LNCAP (cell line): ENCODE measurements at regions not wholly inside any gene's neighbourhood (a gene's known extent, or its start where the extent isn't known, plus 50 kb on each side); places are given as distances from the start of the nearest gene placed in this dataset.

Experiments
- TF ChIP-seq, protein P1 (sequence below): fragments of 450-650 bp; IDR thresholded peaks from 2 replicates; pipeline ENCODE4 v1.5.1; 2017; ENCODE audit warnings: mild to moderate bottlenecking

DNA sequence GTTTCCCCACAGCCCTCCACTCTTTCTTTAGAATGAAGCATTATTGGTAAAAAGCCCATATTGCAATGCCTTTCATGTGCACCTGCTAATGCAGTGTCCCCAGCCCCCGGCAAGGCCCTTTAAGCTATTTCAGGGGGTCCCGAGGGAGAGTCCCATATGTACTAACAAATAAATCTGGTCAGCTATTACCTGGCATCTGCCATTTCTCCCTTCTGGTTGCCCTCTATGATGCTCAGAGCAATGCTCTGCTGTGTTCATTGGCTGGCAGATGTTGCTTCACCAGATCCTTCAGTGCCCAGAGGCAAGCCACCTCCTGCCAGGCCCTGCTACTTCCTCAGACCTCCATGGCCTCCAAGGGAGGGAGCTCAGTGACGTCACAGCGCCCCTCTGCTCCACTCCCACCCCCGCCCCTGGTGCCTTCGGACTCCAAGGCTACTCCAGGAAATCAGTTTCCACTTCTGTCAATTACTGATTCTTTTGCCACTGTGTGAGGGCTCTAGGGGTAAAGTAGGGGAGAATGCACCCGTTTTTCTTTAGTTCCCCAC is 201.1 kb upstream of the GLRA1 start:
- TF ChIP-seq, protein P1, sequence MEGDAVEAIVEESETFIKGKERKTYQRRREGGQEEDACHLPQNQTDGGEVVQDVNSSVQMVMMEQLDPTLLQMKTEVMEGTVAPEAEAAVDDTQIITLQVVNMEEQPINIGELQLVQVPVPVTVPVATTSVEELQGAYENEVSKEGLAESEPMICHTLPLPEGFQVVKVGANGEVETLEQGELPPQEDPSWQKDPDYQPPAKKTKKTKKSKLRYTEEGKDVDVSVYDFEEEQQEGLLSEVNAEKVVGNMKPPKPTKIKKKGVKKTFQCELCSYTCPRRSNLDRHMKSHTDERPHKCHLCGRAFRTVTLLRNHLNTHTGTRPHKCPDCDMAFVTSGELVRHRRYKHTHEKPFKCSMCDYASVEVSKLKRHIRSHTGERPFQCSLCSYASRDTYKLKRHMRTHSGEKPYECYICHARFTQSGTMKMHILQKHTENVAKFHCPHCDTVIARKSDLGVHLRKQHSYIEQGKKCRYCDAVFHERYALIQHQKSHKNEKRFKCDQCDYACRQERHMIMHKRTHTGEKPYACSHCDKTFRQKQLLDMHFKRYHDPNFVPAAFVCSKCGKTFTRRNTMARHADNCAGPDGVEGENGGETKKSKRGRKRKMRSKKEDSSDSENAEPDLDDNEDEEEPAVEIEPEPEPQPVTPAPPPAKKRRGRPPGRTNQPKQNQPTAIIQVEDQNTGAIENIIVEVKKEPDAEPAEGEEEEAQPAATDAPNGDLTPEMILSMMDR: no peak

DNA sequence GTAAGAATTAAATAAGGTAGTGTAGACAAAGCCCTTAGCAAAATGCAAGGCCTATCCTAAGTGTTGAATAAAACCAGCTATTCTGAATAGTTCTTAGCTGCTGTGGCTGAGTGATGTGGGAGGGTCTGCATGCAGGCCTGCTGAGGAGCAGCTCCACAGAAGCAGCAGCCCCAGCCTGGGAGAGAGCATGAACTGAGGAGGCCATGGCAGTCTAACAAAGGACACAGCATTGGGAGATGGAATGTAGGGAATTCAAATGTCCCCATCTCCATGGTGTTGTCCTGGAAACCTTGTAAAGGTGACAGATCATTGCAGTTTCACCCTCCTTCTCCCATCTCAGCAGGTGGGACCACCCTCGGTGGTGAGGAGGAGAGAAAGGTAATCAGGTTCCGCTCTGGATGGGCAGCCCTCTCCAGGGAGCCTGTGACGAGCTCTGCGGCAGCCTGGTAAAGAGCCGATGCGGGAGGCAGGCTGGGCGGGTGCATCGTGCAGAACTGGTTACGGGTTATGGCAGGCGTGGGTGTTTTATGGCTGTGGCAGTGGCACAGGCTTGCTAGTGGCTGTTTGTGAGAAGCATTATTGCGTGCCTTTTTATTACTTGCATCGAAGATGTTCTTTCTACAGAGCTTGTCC is 199.9 kb upstream of the GLRA1 start:
- TF ChIP-seq, protein P1: no peak

DNA sequence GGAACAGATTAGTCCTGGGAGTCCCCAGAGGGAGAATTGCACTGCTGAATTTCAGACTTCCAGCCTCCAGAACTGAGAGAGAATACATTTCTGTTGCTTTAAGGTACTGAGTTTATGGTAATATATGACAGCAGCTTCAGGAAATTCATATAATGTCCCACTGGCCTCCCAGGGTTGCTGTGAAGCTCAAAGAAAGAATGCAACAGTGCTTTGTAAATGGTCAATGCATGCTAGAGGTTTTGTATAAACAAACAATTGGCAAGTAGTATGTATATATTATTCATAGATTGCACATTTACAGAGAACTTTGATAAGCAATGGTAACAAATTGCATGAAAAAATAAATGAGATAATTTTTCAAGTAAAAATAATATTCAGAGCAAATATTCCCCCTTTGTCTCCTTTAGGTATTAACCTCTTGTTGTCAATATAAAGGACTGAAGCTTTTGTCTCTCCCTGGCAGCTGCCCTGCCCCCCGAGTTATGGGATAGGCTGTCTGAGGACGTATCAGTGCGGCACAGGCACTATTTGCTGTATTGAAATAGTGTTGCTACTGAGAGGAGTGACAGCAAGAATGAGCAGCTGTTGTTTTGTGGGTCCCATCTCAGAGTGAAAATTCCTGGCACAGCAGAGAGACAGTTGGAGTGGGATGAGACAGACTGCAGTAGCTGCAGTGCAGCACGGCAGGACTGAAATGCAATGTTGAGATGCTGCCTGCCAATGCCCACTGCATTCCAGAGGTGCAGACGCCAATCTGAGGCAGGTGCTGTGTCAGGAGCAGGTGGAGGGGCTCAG is 194.2 kb upstream of the GLRA1 start:
- TF ChIP-seq, protein P1: no peak

DNA sequence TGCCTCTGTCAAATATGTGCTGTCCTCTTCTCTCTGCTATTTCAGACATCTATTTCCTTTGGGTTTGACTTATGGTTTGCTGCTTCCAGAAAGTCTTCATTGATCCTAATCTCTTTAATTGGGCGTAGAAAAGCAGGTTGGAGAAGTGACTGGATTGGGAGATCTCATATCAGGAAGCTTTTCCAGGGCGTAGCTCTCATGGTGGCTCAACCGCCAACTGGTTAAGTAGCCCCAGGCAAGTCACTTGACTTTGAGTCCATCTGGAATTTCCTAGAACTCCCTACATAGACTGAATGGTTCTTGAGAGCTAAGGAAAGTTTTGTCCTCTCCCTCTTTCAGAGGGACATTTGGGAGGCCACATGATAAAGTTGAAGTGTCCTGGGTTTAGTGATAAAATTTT is 192.3 kb upstream of the GLRA1 start:
- TF ChIP-seq, protein P1: no peak

DNA sequence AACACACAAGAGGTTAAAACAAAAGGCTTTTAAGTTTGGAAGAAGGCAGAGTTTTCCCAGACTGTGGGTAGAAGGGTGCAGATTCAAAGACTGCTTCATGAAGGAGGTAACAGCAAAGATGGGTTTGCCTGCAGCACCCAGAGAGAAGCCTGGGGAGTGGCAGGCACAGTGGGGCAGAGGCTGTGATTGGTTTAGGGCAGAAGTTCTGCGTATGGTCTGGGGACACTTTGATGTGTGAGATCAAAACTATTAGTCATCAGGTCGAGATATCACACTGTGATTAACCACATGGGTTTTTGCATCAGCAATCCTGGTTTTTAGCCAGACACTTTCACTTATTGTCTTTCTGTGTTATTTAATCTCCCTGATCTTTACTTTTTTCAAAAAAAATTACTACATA is 188.8 kb upstream of the GLRA1 start:
- TF ChIP-seq, protein P1: no peak

DNA sequence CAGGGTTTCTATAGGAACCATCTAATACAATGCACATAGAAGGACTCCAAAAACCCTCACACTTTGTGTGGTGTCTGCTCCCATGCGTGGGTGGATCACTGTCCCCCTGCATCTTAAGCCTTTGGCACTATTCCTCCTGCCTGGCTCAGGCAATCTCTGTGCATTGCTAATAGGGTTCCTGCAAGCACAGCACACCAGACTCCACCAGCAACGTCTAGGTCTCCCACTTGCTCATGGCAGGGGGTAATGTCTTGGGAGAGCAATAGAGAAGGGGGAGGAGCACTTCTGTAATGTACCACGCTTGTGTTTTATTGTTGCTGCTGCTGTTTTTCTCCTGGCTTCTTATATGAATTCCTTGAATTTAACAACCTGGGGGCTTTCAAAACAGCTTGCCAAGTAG is 182.6 kb upstream of the GLRA1 start:
- TF ChIP-seq, protein P1: no peak

DNA sequence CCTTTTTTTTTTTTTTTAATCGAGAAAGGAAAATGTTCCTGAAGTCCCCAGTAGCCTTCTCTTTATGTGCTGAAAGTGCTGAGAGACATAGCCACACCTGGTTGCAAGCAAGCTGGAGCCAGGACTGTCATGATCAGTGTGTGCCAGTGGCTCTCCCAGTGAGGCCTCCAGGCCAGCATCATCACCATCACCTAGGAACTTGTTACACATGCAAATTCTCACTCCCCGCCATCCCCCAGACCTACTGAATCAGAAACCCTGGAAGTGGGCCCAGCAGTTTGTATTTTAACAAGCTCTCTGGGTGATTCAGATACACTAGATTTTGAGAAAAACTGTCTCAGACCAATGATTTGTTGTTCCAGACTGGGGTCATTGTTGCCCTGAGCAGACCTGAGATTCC is 181.9 kb upstream of the GLRA1 start:
- TF ChIP-seq, protein P1: no peak
